GM19099 (cell line): ENCODE measurements at regions not wholly inside any gene's neighbourhood (a gene's known extent, or its start where the extent isn't known, plus 50 kb on each side); places are given as distances from the start of the nearest gene placed in this dataset.

ENCODE experiments used
- POLR2A ChIP-seq: IDR thresholded peaks from 3 replicates; pipeline ENCODE4 v1.6.1; 2011; ENCODE audit warnings: low read depth; ENCODE audit not compliant: insufficient read length; ENCODE audit errors: extremely low read depth

DNA sequence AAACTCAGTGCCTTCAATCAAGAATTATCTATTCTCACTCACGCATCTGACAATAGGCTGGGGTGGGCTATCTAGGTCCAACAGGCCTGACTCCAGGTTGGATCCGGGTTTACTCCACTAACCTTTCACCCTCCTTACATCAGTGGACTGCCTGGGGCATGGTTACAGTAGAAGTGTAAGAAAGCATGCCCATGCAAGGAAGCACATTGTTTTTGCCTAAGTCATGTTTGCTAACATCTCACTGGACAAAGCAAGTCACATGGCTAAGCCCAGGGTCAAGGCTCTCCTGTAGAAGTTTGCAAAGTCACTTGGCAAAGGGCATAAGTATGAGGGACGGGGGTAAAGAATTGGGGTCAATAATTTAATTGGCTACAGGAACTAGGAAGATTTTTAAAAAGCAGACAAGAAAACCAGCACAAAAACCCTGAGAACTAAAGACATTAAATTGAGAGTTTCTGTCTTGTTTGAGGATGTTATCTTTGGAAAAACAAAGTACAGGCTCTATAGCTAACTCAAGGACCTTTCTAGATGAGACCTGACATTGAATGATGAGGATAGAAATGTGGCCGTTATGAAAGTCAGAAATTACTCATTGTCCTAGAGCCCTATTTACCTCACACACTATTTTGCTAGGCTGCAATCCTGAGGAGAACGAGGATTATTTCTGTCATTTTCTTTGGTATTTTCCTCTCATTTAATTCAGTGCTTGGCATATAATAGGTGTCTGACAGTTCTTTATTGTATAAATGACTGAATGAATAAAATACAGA lies 214.2 kb downstream of the IL20RB start:
- no peak for TF ChIP-seq POLR2A

DNA sequence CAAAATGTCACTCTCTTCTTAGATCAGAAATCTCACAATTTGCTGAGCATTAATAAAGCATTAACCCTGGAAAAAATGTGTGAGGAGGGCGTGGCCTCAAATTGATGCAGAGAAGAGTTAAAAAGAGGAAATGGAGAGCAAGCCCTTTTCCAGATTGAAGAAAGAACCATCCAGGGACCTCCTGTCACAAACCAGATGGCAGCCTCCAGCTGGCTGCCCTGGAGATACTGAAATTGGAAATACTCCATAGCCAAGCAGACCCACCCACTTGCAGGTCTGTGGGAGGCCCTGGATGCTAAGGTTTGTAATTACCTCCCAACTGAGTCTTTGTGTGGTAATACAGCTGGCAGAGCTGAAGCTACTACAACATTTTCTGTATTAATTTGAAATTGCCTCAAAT lies 214.9 kb downstream of the IL20RB start:
- TF ChIP-seq POLR2A, result no peak

- TF ChIP-seq POLR2A, result no peak
Measured at GRCh38 chr3:137174514-137174913, 216.7 kb downstream of the IL20RB start.

DNA sequence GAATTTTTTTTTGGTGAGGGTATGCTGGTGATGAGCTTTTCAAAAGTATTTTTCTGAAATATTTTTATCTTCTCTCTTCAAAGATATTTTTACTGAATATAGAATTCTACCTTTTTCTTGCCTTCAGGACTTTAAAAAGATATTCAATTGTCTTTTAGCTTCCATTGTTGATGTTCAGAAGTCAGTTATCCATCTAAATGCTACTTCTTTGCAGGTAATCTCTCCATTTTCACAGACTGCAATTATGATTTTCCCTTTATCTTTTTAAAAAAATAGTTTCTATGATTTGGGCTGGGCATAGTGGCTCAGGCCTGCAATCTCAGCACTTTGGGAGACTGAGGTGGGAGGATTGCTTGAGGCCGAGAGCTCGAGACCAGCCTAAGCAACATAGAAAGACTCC lies 222.4 kb downstream of the IL20RB start:
- TF ChIP-seq POLR2A, result no peak

DNA sequence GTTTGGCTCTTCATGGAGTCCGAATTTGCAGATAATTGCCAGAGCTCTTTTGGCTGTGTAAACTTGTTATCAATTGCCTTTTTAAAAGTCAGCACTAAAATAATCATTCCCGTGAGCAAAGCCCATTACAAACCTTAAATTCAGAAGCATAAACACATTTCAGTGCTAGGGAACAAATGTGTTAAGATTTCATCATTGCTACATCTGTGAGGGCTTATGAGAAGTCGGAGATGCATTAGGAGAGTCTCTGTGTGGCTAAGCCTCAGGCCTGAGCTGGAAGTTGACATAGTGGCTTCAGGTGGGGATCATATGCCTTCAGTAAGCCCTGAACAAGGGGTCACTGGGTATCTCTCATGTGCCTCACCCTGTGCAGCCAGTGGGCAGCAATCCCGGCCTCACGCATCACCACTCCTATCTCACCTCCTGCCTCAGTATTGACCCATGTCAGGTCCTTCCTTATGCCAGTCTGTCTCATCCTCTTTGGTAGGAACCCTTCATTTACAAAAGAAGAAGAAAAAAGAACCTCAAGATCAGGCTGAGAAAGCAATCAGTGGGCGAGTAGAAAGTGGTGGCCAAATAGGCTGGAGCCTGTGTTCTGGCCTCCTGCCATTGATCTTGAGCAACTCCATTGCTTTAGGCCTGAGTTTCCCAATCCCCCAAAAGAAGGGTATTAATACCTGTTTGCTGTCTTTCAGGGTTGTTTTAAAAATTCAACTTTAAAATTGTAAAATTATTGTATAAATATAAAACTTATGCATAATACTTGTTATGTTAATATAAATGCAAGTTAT lies 233.5 kb downstream of the IL20RB start:
- TF ChIP-seq POLR2A, result no peak

GRCh38 chr3:137191951-137192350 lies 234.2 kb downstream of the IL20RB start:
- no peak for TF ChIP-seq POLR2A

DNA sequence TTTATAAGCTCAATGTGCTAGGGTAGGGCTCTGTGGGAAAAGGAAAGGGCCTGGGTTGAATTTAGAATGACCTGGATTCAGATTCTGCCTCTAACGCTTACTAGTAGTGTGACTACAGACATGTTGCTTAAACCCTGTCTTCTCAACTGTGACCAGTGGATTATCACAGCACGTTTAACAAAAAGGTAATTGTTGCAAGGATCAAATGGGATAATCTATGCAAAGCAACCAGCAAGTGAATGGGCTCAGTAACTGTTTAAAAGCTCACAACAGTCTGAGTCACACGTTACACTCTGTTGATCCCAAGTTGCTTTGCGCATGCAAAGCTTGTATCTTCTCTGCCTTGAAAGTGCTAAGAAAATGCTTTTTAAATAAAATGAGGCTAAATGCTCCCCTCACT lies 236.5 kb downstream of the IL20RB start:
- no peak for TF ChIP-seq POLR2A

- TF ChIP-seq POLR2A, result no peak
Measured at GRCh38 chr3:137199678-137200077, 241.9 kb downstream of the IL20RB start.

DNA sequence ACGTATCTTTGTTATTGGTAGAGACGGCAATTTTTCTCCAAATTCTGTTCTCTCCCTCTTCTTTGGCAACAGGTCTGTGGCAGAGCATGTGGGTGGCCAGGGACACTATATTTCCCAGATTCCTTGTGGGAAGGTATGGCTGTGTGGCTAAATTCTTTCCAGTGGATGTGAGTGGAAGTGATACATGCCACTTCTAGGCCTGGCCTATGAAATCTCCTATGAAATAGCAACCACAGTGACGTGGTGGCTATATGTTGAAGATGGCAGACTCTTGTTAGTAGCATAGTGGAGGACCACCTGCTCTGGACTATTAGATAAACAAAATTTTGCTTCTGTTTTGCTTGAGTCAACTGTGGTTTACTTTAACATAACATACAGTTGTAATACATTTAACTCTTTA lies 243.3 kb downstream of the IL20RB start:
- no peak for TF ChIP-seq POLR2A

DNA sequence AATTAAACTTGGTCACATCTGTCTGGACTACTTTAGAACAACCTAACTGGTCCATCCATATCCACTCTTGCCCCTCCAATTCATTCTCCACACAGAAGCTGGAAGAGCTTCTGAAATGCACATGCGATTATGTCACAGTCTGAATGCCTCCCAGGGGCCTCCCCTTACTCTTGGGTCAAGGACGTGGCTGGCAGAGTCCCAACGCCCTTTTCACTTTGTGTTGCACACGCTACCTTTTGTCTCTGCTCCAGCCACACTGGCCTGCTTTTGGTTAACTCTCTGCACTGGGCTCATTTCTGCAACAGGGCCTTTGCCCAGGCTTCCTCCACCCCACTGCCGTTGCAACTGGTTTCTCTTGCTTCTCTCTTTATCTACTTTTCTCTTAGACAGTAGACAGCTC lies 245.2 kb downstream of the IL20RB start:
- TF ChIP-seq POLR2A, result no peak

- TF ChIP-seq POLR2A, result no peak
Measured at GRCh38 chr3:137204409-137204808, 246.6 kb downstream of the IL20RB start.

DNA sequence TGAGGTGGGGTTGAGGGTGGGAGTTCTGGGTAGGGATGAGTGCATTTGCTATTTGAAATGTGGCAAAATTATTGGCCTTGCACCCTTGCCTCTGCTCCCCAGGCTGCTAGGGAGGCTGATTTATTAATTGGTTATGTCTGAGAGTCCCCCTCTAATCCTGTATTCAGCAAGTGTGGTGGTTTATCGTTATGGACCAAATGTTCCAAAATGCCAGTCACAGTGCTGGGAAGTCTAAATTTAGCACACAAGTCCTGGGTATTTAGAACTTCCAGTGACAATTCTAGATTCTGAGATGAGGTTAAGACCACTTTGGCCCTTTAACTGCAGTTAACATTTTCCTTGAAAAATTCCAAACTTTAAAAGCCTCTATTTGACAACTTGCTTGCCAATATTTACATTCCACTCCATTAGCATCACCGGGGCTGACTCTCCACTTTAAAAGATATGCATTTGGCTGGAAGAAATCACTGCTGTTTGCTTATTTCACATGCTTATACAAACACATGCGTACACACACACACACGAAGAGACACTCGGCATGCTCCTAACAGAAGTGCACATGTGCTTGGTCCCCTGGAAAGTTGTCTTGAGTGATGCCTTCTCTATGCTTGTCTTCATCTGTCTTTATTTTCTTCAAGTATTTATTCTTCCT lies 247.7 kb downstream of the IL20RB start:
- TF ChIP-seq POLR2A, result no peak

GRCh38 chr3:137207616-137208015 lies 249.8 kb downstream of the IL20RB start:
- TF ChIP-seq POLR2A, result no peak

DNA sequence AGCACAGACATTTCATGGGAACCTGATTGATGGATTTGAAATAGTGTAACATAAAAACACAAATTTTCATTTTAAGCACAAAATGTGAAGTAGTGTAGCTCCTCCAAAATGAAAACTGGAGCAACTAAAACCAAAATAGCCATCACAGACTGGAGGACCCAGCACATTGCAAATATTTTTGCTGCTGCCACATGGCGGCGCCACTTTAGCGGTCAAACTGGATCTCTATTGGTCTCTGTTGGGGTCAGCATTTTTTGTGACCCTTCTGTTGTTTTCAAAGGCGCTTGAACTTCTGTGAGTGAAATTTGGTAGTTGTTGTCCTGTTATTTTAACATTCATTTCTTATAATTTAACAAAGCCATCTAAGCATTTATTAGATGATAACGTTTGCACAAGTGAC lies 259.9 kb downstream of the IL20RB start:
- no peak for TF ChIP-seq POLR2A

- no peak for TF ChIP-seq POLR2A
Measured at GRCh38 chr3:137219801-137220445, 262.1 kb downstream of the IL20RB start.
